Neural cell (in vitro differentiated cells): ENCODE measurements at regions not wholly inside any gene's neighbourhood (a gene's known extent, or its start where the extent isn't known, plus 50 kb on each side); places are given as distances from the start of the nearest gene placed in this dataset.

Experiments used
- H2AFZ ChIP-seq: fragments of 200-600, 300-800 bp; sonication (generic), shearing (Covaris generic); 2 replicates; pipeline ENCODE4 v1.6.0; 2014; ENCODE audit warnings: low read depth, mild to moderate bottlenecking, antibody characterized with exemption, low read length, moderate library complexity
- H3F3A ChIP-seq: fragments of 200-600 bp; shearing (Covaris generic); 2 replicates; pipeline ENCODE4 v1.6.1; 2016; ENCODE audit warnings: mild to moderate bottlenecking, moderate library complexity, mixed read lengths, antibody characterized with exemption, low read length; ENCODE audit not compliant: insufficient read depth, poor library complexity, severe bottlenecking
- H3K27ac ChIP-seq: fragments of 200-600, 300-800 bp; sonication (generic), shearing (Covaris generic); 2 replicates; pipeline ENCODE4 v1.5.1; 2014; ENCODE audit warnings: mild to moderate bottlenecking, low read length, moderate library complexity
- H3K27me3 ChIP-seq: fragments of 300-800, 200-600 bp; sonication (generic), shearing (Covaris generic); 2 replicates; pipeline ENCODE4 v1.6.0; 2014; ENCODE audit warnings: mild to moderate bottlenecking, low read depth, low read length, moderate library complexity; ENCODE audit not compliant: insufficient read depth
- H3K36me3 ChIP-seq: fragments of 300-800, 200-600 bp; sonication (generic), shearing (Covaris generic); 2 replicates; pipeline ENCODE4 v1.5.1; 2014; ENCODE audit warnings: mild to moderate bottlenecking, antibody characterized with exemption, low read length, moderate library complexity; ENCODE audit not compliant: insufficient read depth
- H3K4me2 ChIP-seq: fragments of 300-800, 200-600 bp; sonication (generic), shearing (Covaris generic); 2 replicates; pipeline ENCODE4 v1.6.0; 2014; ENCODE audit warnings: mild to moderate bottlenecking, low read length
- H3K4me3 ChIP-seq: fragments of 300-800, 200-600 bp; sonication (generic), shearing (Covaris generic); 2 replicates; pipeline ENCODE4 v1.5.1; 2014; ENCODE audit warnings: mild to moderate bottlenecking, low read length, moderate library complexity
- H3K79me2 ChIP-seq: fragments of 200-600 bp; shearing (Covaris generic); replicated peaks from 2 replicates; pipeline ENCODE4 v1.6.0; 2014; ENCODE audit warnings: mild to moderate bottlenecking, low read length, moderate library complexity; ENCODE audit not compliant: insufficient read depth
- H3K9ac ChIP-seq: fragments of 300-800, 200-600 bp; sonication (generic), shearing (Covaris generic); 2 replicates; pipeline ENCODE4 v1.6.1; 2016; ENCODE audit warnings: mild to moderate bottlenecking, low read length, mixed read lengths
- H3K9me2 ChIP-seq: fragments of 200-600 bp; shearing (Covaris generic); 2 replicates; pipeline ENCODE4 v1.6.1; 2016; ENCODE audit warnings: mild to moderate bottlenecking, low read length, mixed read lengths; ENCODE audit not compliant: insufficient read depth
- H3K9me3 ChIP-seq: fragments of 200-600, 300-800 bp; sonication (generic), shearing (Covaris generic); 2 replicates; pipeline ENCODE4 v1.6.1; 2016; ENCODE audit warnings: mild to moderate bottlenecking, mixed run types, low read length, moderate library complexity, mixed read lengths
- H4K20me1 ChIP-seq: fragments of 200-600 bp; shearing (Covaris generic); 2 replicates; pipeline ENCODE4 v1.6.1; 2016; ENCODE audit warnings: mild to moderate bottlenecking, mixed run types; ENCODE audit not compliant: insufficient read depth
- EP300 ChIP-seq: fragments of 450-650 bp; conservative IDR thresholded peaks from 2 replicates; pipeline ENCODE4 v1.6.1; 2014; ENCODE audit warnings: antibody characterized with exemption, mild to moderate bottlenecking, moderate library complexity; ENCODE audit not compliant: poor library complexity, severe bottlenecking
- EZH2 ChIP-seq: fragments of 200-600, 300-800 bp; shearing (Covaris generic), sonication (generic); IDR thresholded peaks from 2 replicates; pipeline ENCODE4 v1.6.1; 2014; ENCODE audit warnings: antibody characterized with exemption, low read length, borderline replicate concordance, mild to moderate bottlenecking; ENCODE audit not compliant: insufficient read depth, poor library complexity, severe bottlenecking
- MXI1 ChIP-seq: fragments of 450-650 bp; conservative IDR thresholded peaks from 2 replicates; pipeline ENCODE4 v1.6.1; 2014; ENCODE audit warnings: antibody characterized with exemption, mild to moderate bottlenecking; ENCODE audit not compliant: poor library complexity, severe bottlenecking
- POLR2AphosphoS5 ChIP-seq: IDR thresholded peaks from 2 replicates; pipeline ENCODE4 v1.6.1; 2012
- RAD21 ChIP-seq: fragments of 450-650 bp; conservative IDR thresholded peaks from 2 replicates; pipeline ENCODE4 v1.6.1; 2014; ENCODE audit warnings: antibody characterized with exemption, mild to moderate bottlenecking, moderate library complexity
- SMC3 ChIP-seq: fragments of 450-650 bp; conservative IDR thresholded peaks from 2 replicates; pipeline ENCODE4 v1.6.1; 2014; ENCODE audit warnings: antibody characterized with exemption, mild to moderate bottlenecking, moderate library complexity; ENCODE audit not compliant: poor library complexity
- TAF1 ChIP-seq: IDR thresholded peaks from 2 replicates; pipeline ENCODE4 v1.6.1; 2012; ENCODE audit warnings: low read depth
- TF ChIP-seq, protein P1 (sequence below): fragments of 450-650 bp; IDR thresholded peaks from 2 replicates; pipeline ENCODE4 v1.5.1; 2014; ENCODE audit warnings: antibody characterized with exemption, mild to moderate bottlenecking, moderate library complexity; ENCODE audit not compliant: poor library complexity, severe bottlenecking
- TF ChIP-seq, protein P2 (sequence below): IDR thresholded peaks from 2 replicates; pipeline ENCODE4 v1.6.1; 2012; ENCODE audit warnings: borderline replicate concordance

DNA sequence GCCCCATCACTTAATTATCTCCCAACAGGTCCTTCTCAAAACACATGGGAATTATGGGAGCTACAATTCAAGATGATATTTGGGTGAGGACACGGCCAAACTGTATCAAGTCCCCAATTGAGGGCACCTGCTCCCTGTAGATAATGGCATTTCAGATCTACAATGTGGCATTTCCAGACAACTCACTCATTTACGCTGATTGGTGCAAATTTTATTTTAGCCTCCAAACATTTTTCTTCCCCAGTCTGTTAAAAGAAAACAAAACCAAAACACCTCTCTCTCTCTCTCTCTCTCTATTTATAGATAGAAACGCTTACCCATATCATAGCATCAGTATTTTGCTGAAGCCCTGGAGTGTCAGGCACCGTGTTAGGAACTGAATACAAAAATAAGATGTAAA, 148.7 kb upstream of the KLF6 start:
- no peak overlapping the region for H3K27ac ChIP-seq
- no peak overlapping the region for H3K9ac ChIP-seq
- no peaks in the 10 kb centered on the region for H3F3A ChIP-seq
- TF ChIP-seq MXI1 (no peak), EZH2 (no peak), TAF1 (no peak), SMC3 (no peak), EP300 (no peak), POLR2AphosphoS5 (no peak), RAD21 (no peak)
- TF ChIP-seq, protein P1, sequence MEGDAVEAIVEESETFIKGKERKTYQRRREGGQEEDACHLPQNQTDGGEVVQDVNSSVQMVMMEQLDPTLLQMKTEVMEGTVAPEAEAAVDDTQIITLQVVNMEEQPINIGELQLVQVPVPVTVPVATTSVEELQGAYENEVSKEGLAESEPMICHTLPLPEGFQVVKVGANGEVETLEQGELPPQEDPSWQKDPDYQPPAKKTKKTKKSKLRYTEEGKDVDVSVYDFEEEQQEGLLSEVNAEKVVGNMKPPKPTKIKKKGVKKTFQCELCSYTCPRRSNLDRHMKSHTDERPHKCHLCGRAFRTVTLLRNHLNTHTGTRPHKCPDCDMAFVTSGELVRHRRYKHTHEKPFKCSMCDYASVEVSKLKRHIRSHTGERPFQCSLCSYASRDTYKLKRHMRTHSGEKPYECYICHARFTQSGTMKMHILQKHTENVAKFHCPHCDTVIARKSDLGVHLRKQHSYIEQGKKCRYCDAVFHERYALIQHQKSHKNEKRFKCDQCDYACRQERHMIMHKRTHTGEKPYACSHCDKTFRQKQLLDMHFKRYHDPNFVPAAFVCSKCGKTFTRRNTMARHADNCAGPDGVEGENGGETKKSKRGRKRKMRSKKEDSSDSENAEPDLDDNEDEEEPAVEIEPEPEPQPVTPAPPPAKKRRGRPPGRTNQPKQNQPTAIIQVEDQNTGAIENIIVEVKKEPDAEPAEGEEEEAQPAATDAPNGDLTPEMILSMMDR, result no peak
- TF ChIP-seq, protein P2, sequence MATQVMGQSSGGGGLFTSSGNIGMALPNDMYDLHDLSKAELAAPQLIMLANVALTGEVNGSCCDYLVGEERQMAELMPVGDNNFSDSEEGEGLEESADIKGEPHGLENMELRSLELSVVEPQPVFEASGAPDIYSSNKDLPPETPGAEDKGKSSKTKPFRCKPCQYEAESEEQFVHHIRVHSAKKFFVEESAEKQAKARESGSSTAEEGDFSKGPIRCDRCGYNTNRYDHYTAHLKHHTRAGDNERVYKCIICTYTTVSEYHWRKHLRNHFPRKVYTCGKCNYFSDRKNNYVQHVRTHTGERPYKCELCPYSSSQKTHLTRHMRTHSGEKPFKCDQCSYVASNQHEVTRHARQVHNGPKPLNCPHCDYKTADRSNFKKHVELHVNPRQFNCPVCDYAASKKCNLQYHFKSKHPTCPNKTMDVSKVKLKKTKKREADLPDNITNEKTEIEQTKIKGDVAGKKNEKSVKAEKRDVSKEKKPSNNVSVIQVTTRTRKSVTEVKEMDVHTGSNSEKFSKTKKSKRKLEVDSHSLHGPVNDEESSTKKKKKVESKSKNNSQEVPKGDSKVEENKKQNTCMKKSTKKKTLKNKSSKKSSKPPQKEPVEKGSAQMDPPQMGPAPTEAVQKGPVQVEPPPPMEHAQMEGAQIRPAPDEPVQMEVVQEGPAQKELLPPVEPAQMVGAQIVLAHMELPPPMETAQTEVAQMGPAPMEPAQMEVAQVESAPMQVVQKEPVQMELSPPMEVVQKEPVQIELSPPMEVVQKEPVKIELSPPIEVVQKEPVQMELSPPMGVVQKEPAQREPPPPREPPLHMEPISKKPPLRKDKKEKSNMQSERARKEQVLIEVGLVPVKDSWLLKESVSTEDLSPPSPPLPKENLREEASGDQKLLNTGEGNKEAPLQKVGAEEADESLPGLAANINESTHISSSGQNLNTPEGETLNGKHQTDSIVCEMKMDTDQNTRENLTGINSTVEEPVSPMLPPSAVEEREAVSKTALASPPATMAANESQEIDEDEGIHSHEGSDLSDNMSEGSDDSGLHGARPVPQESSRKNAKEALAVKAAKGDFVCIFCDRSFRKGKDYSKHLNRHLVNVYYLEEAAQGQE, result no peak
- H3K79me2 ChIP-seq, result no peaks in the 10 kb centered on the region
- H3K4me2 ChIP-seq, result no peak overlapping the region
- H3K36me3 ChIP-seq, result no peaks in the 10 kb centered on the region
- no peaks in the 10 kb centered on the region for H4K20me1 ChIP-seq
- H3K9me2 ChIP-seq, result no peaks in the 10 kb centered on the region
- H3K4me3 ChIP-seq, result no peak overlapping the region
- no peak overlapping the region for H2AFZ ChIP-seq
- H3K9me3 ChIP-seq, result no peaks in the 10 kb centered on the region
- H3K27me3 ChIP-seq, result no peaks in the 10 kb centered on the region

DNA sequence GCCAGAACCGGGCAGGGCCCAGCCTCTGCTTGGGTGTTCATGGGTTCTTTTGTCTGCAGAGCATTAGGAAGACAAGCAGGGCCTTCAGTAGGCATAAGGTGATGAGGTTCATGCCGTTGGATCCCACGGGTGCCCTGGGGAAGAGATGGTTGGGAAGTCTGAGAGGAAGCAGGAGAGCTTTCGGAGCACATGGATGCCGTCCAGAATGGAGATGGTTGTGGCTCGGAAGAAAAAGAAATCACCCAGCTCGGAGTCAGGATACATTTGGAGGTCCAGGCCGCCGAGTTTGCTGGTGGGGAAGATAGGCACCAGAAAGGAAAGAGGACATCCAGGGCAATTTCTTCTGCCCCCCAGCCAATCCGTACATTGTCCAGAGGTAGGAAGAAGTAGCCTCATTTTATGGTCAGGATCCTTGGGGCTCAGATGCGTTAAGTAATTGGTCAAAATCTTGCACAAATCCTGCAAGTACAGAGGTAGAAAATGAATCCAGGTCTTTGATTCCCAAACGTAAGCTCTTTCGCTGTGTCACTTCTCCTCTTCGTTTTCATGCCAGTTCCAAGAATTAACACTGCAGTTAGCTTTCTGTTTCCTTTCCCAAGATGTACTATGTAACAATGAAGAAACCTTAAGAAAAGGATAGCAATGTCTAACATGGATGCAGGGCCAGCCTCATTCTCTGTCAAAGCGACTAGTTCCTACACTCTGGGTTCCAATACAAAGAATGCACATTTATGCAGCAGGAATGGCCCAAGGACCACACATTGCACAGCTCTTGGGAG, 147.8 kb upstream of the KLF6 start:
- Histone ChIP-seq H2AFZ (no peak overlapping the region), H3K4me2 (no peak overlapping the region), H3K9ac (no peak overlapping the region), H3K9me3 (no peaks in the 10 kb centered on the region), H3K36me3 (no peaks in the 10 kb centered on the region), H3K9me2 (no peaks in the 10 kb centered on the region), H3K79me2 (no peaks in the 10 kb centered on the region), H3K4me3 (no peak overlapping the region), H3K27me3 (no peaks in the 10 kb centered on the region), H4K20me1 (no peaks in the 10 kb centered on the region), H3F3A (no peaks in the 10 kb centered on the region), H3K27ac (no peak overlapping the region)
- TF ChIP-seq POLR2AphosphoS5 (no peak), EP300 (no peak), SMC3 (no peak), TAF1 (no peak), MXI1 (no peak), EZH2 (no peak)
- TF ChIP-seq, protein P2, result no peak
- TF ChIP-seq, protein P1, result no peak
